ENCODE measurements at regions not wholly inside any gene's neighbourhood (a gene's known extent, or its start where the extent isn't known, plus 50 kb on each side); places are given as distances from the start of the nearest gene placed in this dataset.

GRCh38 chrX:122572461-122572860 is 611.6 kb upstream of the GRIA3 start:
- DNase-seq: no peak
- Histone ChIP-seq H3K4me3 (no peak overlapping the region), H3K27ac (replicated peaks) (no peak overlapping the region), H3K27me3 (ENCODE audit: low read depth) (no peaks in the 10 kb centered on the region), H3K9me3 (replicated peaks) (no peaks in the 10 kb centered on the region), H3K36me3 (no peaks in the 10 kb centered on the region), H3K4me1 (no peaks in the 10 kb centered on the region)
- no peak for TF ChIP-seq CTCF (IDR thresholded peaks at IDR 0.05; ENCODE audit: borderline replicate concordance)
- intact Hi-C loops (cut with micrococcal nuclease): no loop called here

- H3K27ac ChIP-seq (replicated peaks): no peak overlapping the region
- no peaks in the 10 kb centered on the region for H3K27me3 ChIP-seq (ENCODE audit: low read depth)
- DNase-seq: no peak
- H3K4me3 ChIP-seq: no peak overlapping the region
- no peak for TF ChIP-seq CTCF (IDR thresholded peaks at IDR 0.05; ENCODE audit: borderline replicate concordance)
- no peaks in the 10 kb centered on the region for H3K4me1 ChIP-seq
- intact Hi-C loops (cut with micrococcal nuclease): no loop called here
- H3K9me3 ChIP-seq (replicated peaks): no peaks in the 10 kb centered on the region
- H3K36me3 ChIP-seq: no peaks in the 10 kb centered on the region
These were observed 605.0 kb upstream of the GRIA3 start for GRCh38 chrX:122579036-122579435.

GRCh38 chrX:122579526-122579925 is 604.6 kb upstream of the GRIA3 start:
- no peak overlapping the region for H3K27ac ChIP-seq (replicated peaks)
- no peaks in the 10 kb centered on the region for H3K9me3 ChIP-seq (replicated peaks)
- intact Hi-C loops (cut with micrococcal nuclease): no loop called here
- DNase-seq: no peak
- H3K27me3 ChIP-seq (ENCODE audit: low read depth): no peaks in the 10 kb centered on the region
- H3K4me1 ChIP-seq: no peaks in the 10 kb centered on the region
- no peak for TF ChIP-seq CTCF (IDR thresholded peaks at IDR 0.05; ENCODE audit: borderline replicate concordance)
- no peak overlapping the region for H3K4me3 ChIP-seq
- no peaks in the 10 kb centered on the region for H3K36me3 ChIP-seq

GRCh38 chrX:122582280-122582974 is 601.7 kb upstream of the GRIA3 start:
- no peak overlapping the region for H3K27ac ChIP-seq (replicated peaks)
- H3K36me3 ChIP-seq: no peaks in the 10 kb centered on the region
- no peaks in the 10 kb centered on the region for H3K9me3 ChIP-seq (replicated peaks)
- no peak overlapping the region for H3K4me3 ChIP-seq
- intact Hi-C loops (cut with micrococcal nuclease): no loop called here
- no peaks in the 10 kb centered on the region for H3K27me3 ChIP-seq (ENCODE audit: low read depth)
- no peak for TF ChIP-seq CTCF (IDR thresholded peaks at IDR 0.05; ENCODE audit: borderline replicate concordance)
- no peaks in the 10 kb centered on the region for H3K4me1 ChIP-seq
- no peak for DNase-seq

- H3K4me1 ChIP-seq: no peaks in the 10 kb centered on the region
- intact Hi-C loops (cut with micrococcal nuclease): no loop called here
These were observed 601.1 kb upstream of the GRIA3 start for GRCh38 chrX:122582975-122583305.

More at GRCh38 chrX:122582975-122583305, 601.1 kb upstream of the GRIA3 start:
- Histone ChIP-seq H3K27ac (replicated peaks) (no peak overlapping the region), H3K27me3 (ENCODE audit: low read depth) (no peaks in the 10 kb centered on the region), H3K4me3 (no peak overlapping the region), H3K36me3 (no peaks in the 10 kb centered on the region), H3K9me3 (replicated peaks) (no peaks in the 10 kb centered on the region)
- no peak for DNase-seq
- TF ChIP-seq CTCF (IDR thresholded peaks at IDR 0.05; ENCODE audit: borderline replicate concordance): no peak

Measured in left ventricle myocardium inferior (tissue), 1 donor.